ENCODE measurements at regions not wholly inside any gene's neighbourhood (a gene's known extent, or its start where the extent isn't known, plus 50 kb on each side); places are given as distances from the start of the nearest gene placed in this dataset.

- TF ChIP-seq CTCF (IDR thresholded peaks at IDR 0.05): no peak
- no peak for TF ChIP-seq EMX1 (CRISPR knock-in tag; IDR thresholded peaks at IDR 0.05)
- no peak for TF ChIP-seq SMAD3 (CRISPR knock-in tag; IDR thresholded peaks at IDR 0.05; ENCODE audit: borderline replicate concordance)
- no peak for TF ChIP-seq ZNF396 (CRISPR knock-in tag; IDR thresholded peaks at IDR 0.05; ENCODE audit: borderline replicate concordance)
- no peak for TF ChIP-seq ESRRA (CRISPR knock-in tag; IDR thresholded peaks at IDR 0.05; ENCODE audit: borderline replicate concordance)
- no peak for TF ChIP-seq NFE2L1 (CRISPR knock-in tag; IDR thresholded peaks at IDR 0.05)
- no peak for TF ChIP-seq JUN (CRISPR knock-in tag; IDR thresholded peaks at IDR 0.05)
- no peak for TF ChIP-seq CDX4 (CRISPR knock-in tag; IDR thresholded peaks at IDR 0.05; ENCODE audit: borderline replicate concordance)
Observed at GRCh38 chr20:48196001-48196400, 410.7 kb upstream of the SULF2 start.
